ENCODE measurements at regions not wholly inside any gene's neighbourhood (a gene's known extent, or its start where the extent isn't known, plus 50 kb on each side); places are given as distances from the start of the nearest gene placed in this dataset.
A peak's percentile ranks its signal among the peaks of the same experiment; 100 is the strongest.

DNA sequence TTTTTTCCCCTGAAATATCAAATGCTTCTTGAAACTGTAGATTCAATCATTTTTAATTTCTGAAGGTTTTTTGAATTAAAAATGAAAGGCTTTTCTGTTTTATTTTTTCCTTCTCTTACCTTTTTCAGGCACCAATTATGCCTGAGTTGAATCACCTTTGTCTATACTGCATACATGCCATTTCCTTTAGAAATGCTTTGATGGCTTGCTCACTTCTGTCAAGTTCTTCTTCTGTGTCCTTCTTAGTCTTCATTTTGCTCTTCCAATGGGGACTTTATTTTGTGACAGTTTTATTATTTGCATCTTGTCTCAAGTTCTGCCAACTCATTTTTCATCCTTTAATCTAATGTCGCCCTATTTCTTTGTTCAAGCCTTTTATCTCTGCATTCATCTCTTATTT, 121.9 kb upstream of the PRL start:
- TF ChIP-seq, protein P1, sequence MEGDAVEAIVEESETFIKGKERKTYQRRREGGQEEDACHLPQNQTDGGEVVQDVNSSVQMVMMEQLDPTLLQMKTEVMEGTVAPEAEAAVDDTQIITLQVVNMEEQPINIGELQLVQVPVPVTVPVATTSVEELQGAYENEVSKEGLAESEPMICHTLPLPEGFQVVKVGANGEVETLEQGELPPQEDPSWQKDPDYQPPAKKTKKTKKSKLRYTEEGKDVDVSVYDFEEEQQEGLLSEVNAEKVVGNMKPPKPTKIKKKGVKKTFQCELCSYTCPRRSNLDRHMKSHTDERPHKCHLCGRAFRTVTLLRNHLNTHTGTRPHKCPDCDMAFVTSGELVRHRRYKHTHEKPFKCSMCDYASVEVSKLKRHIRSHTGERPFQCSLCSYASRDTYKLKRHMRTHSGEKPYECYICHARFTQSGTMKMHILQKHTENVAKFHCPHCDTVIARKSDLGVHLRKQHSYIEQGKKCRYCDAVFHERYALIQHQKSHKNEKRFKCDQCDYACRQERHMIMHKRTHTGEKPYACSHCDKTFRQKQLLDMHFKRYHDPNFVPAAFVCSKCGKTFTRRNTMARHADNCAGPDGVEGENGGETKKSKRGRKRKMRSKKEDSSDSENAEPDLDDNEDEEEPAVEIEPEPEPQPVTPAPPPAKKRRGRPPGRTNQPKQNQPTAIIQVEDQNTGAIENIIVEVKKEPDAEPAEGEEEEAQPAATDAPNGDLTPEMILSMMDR (conservative IDR thresholded peaks at IDR 0.05; ENCODE audit: low read depth, low read length): no peak
- DNase-seq (ENCODE audit: low read depth): no peak
- H3K4me3 ChIP-seq (ENCODE audit: low read depth, low read length): no peak overlapping the region

DNA sequence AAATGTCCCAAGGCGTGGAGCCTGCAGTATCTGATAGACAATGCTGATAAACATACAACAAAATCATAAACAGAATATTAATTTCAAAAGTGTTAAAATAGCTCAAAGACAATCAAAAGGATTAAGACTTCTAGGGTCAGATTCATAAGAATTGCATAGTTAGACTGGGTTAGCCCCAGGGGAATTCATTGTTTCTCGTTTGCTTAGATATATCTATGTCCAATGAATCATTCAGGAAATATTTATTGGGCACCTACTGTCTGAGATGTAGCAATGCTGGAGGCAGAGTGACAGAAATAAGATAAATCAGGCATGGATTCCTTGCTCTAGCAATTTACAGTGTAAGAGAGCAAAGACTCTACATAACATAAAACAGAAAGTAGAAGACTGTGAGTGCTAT, 124.4 kb upstream of the PRL start:
- TF ChIP-seq, protein P1 (conservative IDR thresholded peaks at IDR 0.05; ENCODE audit: low read depth, low read length): no peak
- DNase-seq (ENCODE audit: low read depth): peak; percentile 46
- H3K4me3 ChIP-seq (ENCODE audit: low read depth, low read length): no peak overlapping the region

DNA sequence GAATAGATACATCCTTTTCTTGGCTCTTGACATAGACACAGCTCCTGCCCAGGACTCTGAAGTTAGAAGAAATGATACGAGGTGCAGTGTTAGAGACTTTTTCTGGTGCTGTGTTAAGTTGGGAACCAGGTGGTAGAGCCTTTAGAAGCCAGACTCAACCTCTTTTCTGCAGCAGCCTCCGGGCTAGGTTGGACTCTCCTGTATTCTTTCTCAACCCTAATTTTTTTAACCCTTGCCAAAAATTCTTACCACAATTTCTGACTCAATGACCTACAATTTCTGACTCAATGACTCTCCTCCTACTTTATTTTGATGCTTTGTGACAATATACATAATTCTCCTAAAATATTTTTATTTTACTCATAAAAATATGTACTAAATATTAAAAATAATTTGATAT, 127.4 kb upstream of the PRL start:
- no peak for DNase-seq (ENCODE audit: low read depth)
- no peak overlapping the region for H3K4me3 ChIP-seq (ENCODE audit: low read depth, low read length)
- TF ChIP-seq, protein P1 (conservative IDR thresholded peaks at IDR 0.05; ENCODE audit: low read depth, low read length): no peak

DNA sequence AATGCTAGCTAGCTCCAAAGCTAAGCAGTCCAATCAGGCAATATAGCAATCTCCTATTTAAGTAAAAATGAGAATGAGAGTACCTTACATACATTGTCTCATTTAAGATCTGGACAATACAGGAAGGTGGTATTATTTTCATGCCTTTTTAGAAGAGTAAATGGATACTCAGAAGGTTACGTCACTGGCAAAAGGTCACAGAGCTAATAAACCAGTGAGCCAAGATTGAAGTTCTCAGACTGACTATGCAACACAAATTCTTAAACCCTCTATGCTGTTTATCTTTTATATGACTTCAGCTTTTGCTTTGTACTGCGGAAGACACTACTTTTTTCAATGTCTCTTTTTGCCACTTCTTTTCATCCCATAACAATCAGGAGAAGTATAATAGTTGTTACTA, 135.2 kb upstream of the PRL start:
- no peak overlapping the region for H3K4me3 ChIP-seq (ENCODE audit: low read depth, low read length)
- no peak for DNase-seq (ENCODE audit: low read depth)
- TF ChIP-seq, protein P1 (conservative IDR thresholded peaks at IDR 0.05; ENCODE audit: low read depth, low read length): no peak

DNA sequence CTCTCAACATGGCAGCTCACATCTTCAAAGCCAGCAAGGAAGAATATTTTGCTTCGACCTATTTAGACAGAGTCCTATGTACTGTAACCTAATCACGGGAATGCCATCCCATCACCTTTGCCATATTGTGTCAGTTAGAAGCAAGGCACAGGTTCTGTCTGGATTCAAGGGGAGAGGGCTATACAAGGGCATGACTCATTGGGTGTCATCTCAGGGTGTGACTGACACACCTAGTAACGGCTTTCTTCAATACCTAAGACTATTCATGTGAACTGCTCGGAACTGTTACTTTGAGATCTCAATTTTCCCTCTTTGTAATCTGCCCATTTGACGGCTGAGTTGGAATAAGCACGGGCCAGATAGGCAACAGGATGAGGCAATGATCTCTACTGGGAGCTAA, 135.6 kb upstream of the HDGFL1 start:
- DNase-seq (ENCODE audit: low read depth): no peak
- TF ChIP-seq, protein P1 (conservative IDR thresholded peaks at IDR 0.05; ENCODE audit: low read depth, low read length): no peak
- no peak overlapping the region for H3K4me3 ChIP-seq (ENCODE audit: low read depth, low read length)

DNA sequence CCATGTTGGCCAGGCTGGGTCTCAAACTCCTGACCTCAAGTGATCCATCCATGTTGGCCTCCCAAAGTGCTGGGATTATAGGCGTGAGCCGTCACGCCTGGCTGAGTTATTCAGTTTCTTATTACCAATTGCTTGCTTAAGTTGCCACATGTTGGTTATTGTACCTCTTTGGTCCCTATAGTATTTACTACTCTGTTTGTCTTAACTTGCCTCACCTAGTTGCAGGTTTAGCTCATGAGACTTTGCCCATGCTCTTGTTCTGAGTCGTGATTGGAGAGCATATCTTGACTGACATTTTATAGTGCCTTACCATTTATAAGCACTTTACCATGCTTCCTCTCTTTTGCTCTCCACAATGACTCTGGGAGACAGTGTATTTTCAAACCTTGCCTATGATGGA, 134.2 kb upstream of the HDGFL1 start:
- TF ChIP-seq, protein P1 (conservative IDR thresholded peaks at IDR 0.05; ENCODE audit: low read depth, low read length): no peak
- no peak overlapping the region for H3K4me3 ChIP-seq (ENCODE audit: low read depth, low read length)
- no peak for DNase-seq (ENCODE audit: low read depth)

DNA sequence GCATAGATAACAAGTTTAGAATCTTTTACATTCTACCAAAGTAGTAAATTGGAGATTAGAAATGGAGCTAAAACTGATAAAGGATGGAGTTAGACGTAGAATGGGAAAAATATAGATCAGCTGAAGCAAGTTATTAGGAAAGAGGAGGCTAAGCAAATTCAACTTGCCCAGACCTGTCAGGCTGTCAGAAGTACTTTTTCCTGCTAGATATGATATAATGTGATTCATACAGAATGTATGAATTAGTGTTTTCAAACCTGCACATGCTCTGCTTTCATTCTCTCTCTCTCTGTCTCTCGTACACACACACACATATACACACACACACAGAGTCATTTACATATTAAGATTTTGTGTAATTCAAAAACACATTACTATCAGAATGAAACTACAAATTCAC, 133.2 kb upstream of the HDGFL1 start:
- no peak for DNase-seq (ENCODE audit: low read depth)
- no peak overlapping the region for H3K4me3 ChIP-seq (ENCODE audit: low read depth, low read length)
- TF ChIP-seq, protein P1 (conservative IDR thresholded peaks at IDR 0.05; ENCODE audit: low read depth, low read length): no peak
